ENCODE measurements at regions not wholly inside any gene's neighbourhood (a gene's known extent, or its start where the extent isn't known, plus 50 kb on each side); places are given as distances from the start of the nearest gene placed in this dataset.

DNA sequence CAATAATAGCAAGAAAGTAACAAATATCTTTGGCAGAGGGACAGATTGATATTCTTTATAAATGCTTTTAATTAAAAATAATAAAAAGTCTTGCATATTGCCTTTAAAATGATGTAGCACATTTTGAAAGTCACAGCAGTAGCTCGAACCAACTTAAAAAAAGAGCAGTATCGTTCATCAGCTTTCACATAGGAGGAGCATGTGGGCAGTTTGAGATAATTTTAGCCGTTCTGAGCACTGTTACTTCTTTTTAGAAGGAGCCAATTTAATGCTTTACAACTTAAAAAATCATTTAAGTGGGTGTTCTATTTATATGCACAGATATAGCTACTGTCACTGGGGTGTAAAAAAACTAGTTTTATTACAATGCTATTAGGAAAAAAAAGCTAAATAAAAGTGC is 622.7 kb upstream of the GBE1 start:
- TF ChIP-seq, protein P1, sequence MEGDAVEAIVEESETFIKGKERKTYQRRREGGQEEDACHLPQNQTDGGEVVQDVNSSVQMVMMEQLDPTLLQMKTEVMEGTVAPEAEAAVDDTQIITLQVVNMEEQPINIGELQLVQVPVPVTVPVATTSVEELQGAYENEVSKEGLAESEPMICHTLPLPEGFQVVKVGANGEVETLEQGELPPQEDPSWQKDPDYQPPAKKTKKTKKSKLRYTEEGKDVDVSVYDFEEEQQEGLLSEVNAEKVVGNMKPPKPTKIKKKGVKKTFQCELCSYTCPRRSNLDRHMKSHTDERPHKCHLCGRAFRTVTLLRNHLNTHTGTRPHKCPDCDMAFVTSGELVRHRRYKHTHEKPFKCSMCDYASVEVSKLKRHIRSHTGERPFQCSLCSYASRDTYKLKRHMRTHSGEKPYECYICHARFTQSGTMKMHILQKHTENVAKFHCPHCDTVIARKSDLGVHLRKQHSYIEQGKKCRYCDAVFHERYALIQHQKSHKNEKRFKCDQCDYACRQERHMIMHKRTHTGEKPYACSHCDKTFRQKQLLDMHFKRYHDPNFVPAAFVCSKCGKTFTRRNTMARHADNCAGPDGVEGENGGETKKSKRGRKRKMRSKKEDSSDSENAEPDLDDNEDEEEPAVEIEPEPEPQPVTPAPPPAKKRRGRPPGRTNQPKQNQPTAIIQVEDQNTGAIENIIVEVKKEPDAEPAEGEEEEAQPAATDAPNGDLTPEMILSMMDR (IDR thresholded peaks at IDR 0.05): no peak
- TF ChIP-seq POLR2A (IDR thresholded peaks at IDR 0.05): no peak

All from testis (tissue), 2 donors.